ENCODE measurements at regions not wholly inside any gene's neighbourhood (a gene's known extent, or its start where the extent isn't known, plus 50 kb on each side); places are given as distances from the start of the nearest gene placed in this dataset.

GRCh38 chr13:73194310-73194709, 135.5 kb downstream of the KLF5 start:
- TF ChIP-seq RARB (CRISPR knock-in tag; IDR thresholded peaks at IDR 0.05): no peak
- TF ChIP-seq SNAI2 (CRISPR knock-in tag; IDR thresholded peaks at IDR 0.05): no peak
- no peak for TF ChIP-seq BACH2 (CRISPR knock-in tag; IDR thresholded peaks at IDR 0.05; ENCODE audit: borderline replicate concordance)
- TF ChIP-seq TOX (CRISPR knock-in tag; IDR thresholded peaks at IDR 0.05; ENCODE audit: borderline replicate concordance): no peak
- TF ChIP-seq, protein P1, sequence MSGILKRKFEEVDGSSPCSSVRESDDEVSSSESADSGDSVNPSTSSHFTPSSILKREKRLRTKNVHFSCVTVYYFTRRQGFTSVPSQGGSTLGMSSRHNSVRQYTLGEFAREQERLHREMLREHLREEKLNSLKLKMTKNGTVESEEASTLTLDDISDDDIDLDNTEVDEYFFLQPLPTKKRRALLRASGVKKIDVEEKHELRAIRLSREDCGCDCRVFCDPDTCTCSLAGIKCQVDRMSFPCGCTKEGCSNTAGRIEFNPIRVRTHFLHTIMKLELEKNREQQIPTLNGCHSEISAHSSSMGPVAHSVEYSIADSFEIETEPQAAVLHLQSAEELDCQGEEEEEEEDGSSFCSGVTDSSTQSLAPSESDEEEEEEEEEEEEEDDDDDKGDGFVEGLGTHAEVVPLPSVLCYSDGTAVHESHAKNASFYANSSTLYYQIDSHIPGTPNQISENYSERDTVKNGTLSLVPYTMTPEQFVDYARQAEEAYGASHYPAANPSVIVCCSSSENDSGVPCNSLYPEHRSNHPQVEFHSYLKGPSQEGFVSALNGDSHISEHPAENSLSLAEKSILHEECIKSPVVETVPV (CRISPR knock-in tag; IDR thresholded peaks at IDR 0.05): no peak
- TF ChIP-seq TSHZ2 (CRISPR knock-in tag; IDR thresholded peaks at IDR 0.05): no peak
- TF ChIP-seq CREB5 (CRISPR knock-in tag; IDR thresholded peaks at IDR 0.05; ENCODE audit: low read depth): no peak
- no peak for TF ChIP-seq TCF4 (CRISPR knock-in tag; IDR thresholded peaks at IDR 0.05; ENCODE audit: borderline replicate concordance)
- no peak for TF ChIP-seq CSDC2 (CRISPR knock-in tag; IDR thresholded peaks at IDR 0.05)
- TF ChIP-seq ISL1 (CRISPR knock-in tag; IDR thresholded peaks at IDR 0.05): no peak
- no peak for TF ChIP-seq ZFP30 (CRISPR knock-in tag; IDR thresholded peaks at IDR 0.05)
- TF ChIP-seq PATZ1 (CRISPR knock-in tag; IDR thresholded peaks at IDR 0.05; ENCODE audit: borderline replicate concordance): no peak
- no peak for TF ChIP-seq ZNF8 (CRISPR knock-in tag; IDR thresholded peaks at IDR 0.05)
- TF ChIP-seq ESRRG (CRISPR knock-in tag; IDR thresholded peaks at IDR 0.05): no peak
